Body of pancreas (tissue), 4 donors: ENCODE measurements at regions not wholly inside any gene's neighbourhood (a gene's known extent, or its start where the extent isn't known, plus 50 kb on each side); places are given as distances from the start of the nearest gene placed in this dataset.

Source experiments
- POLR2A ChIP-seq, 3 donors: fragments of 450-650 bp; IDR thresholded peaks; one replicate each; pipeline ENCODE4 v1.6.1; 2016; ENCODE audit warnings: antibody characterized with exemption in 3 of 3, mild to moderate bottlenecking in 2 of 3
- TF ChIP-seq, protein P1 (sequence below), 7 experiments: fragments of 450-650 bp in 4 of 7; fragments of 200-600 bp in 3 of 7; sonication (generic) in 3 of 7; IDR thresholded peaks; one replicate each; pipeline ENCODE4 v1.5.1; 2016 to 2019; ENCODE audit warnings: antibody characterized with exemption in 7 of 7

DNA sequence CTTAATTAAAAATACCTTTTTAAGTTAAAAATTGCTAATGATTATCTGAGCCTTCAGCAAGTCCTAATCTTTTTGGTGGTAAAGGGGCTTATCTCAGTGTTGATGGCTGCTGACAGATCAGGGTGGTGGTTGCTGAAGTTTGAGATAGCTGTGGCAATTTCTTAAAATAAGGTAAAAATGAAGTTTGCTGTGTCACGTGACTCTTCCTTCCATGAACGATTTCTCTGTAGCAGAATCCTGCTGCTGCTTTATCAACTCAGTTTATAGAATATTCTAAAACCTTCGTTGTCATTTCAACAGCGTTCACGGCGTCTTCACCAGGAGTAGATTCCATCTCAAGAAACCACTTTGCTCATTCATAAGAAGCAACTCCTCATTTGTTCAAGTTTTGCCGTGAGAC lies 110.1 kb downstream of the SUCNR1 start:
- TF ChIP-seq POLR2A (IDR thresholded peaks at IDR 0.05), result no peak
- TF ChIP-seq, protein P1, sequence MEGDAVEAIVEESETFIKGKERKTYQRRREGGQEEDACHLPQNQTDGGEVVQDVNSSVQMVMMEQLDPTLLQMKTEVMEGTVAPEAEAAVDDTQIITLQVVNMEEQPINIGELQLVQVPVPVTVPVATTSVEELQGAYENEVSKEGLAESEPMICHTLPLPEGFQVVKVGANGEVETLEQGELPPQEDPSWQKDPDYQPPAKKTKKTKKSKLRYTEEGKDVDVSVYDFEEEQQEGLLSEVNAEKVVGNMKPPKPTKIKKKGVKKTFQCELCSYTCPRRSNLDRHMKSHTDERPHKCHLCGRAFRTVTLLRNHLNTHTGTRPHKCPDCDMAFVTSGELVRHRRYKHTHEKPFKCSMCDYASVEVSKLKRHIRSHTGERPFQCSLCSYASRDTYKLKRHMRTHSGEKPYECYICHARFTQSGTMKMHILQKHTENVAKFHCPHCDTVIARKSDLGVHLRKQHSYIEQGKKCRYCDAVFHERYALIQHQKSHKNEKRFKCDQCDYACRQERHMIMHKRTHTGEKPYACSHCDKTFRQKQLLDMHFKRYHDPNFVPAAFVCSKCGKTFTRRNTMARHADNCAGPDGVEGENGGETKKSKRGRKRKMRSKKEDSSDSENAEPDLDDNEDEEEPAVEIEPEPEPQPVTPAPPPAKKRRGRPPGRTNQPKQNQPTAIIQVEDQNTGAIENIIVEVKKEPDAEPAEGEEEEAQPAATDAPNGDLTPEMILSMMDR (IDR thresholded peaks at IDR 0.05), result no peak
